Middle frontal gyrus (tissue), 1 donor: ENCODE measurements at regions not wholly inside any gene's neighbourhood (a gene's known extent, or its start where the extent isn't known, plus 50 kb on each side); places are given as distances from the start of the nearest gene placed in this dataset.

Experiments used
- DNase-seq: peaks from one replicate; pipeline ENCODE4 v3.0.0-alpha.2; 2015; ENCODE audit warnings: low spot score; ENCODE audit errors: extremely low spot score

- no peak for DNase-seq
Measured at GRCh38 chr14:26765768-26766520, 168.1 kb upstream of the NOVA1 start.

GRCh38 chr14:26766726-26767125, 168.9 kb upstream of the NOVA1 start:
- no peak for DNase-seq

GRCh38 chr14:26773906-26774593, 176.2 kb upstream of the NOVA1 start:
- DNase-seq = no peak

GRCh38 chr14:26775765-26776563, 178.1 kb upstream of the NOVA1 start:
- no peak for DNase-seq

- no peak for DNase-seq
Measured at GRCh38 chr14:26791117-26791806, 193.4 kb upstream of the NOVA1 start.

- no peak for DNase-seq
Measured at GRCh38 chr14:26794731-26795130, 196.9 kb upstream of the NOVA1 start.

- no peak for DNase-seq
Measured at GRCh38 chr14:26808407-26808806, 210.6 kb upstream of the NOVA1 start.

GRCh38 chr14:26810631-26811030, 212.8 kb upstream of the NOVA1 start:
- DNase-seq = no peak

GRCh38 chr14:26811756-26812305, 214.0 kb upstream of the NOVA1 start:
- no peak for DNase-seq

GRCh38 chr14:26820138-26820537, 222.3 kb upstream of the NOVA1 start:
- DNase-seq = no peak

- no peak for DNase-seq
Measured at GRCh38 chr14:26820572-26820971, 222.7 kb upstream of the NOVA1 start.

GRCh38 chr14:26828741-26829140, 230.9 kb upstream of the NOVA1 start:
- no peak for DNase-seq

- DNase-seq = no peak
Measured at GRCh38 chr14:26833621-26834176, 235.9 kb upstream of the NOVA1 start.

- no peak for DNase-seq
Measured at GRCh38 chr14:26835979-26836570, 238.2 kb upstream of the NOVA1 start.

GRCh38 chr14:26839481-26839880, 241.6 kb upstream of the NOVA1 start:
- DNase-seq = no peak

- DNase-seq = no peak
Measured at GRCh38 chr14:26841326-26841725, 243.5 kb upstream of the NOVA1 start.

GRCh38 chr14:26841920-26842741, 244.3 kb upstream of the NOVA1 start:
- no peak for DNase-seq

GRCh38 chr14:26845151-26845818, 247.5 kb upstream of the NOVA1 start:
- DNase-seq = no peak

GRCh38 chr14:26846388-26846787, 248.6 kb upstream of the NOVA1 start:
- DNase-seq = no peak
